Suppressor macrophage (primary cell): ENCODE measurements at regions not wholly inside any gene's neighbourhood (a gene's known extent, or its start where the extent isn't known, plus 50 kb on each side); places are given as distances from the start of the nearest gene placed in this dataset.

Experiments used
- DNase-seq, 4 experiments: peaks; one replicate each; pipeline ENCODE4 v3.0.0-alpha.2; 2020 to 2022

GRCh38 chr1:168920456-168921094, 185.9 kb upstream of the ATP1B1 start:
- DNase-seq = peak in 3 of 4 experiments; percentile 15 to 40 (median 16)

DNA sequence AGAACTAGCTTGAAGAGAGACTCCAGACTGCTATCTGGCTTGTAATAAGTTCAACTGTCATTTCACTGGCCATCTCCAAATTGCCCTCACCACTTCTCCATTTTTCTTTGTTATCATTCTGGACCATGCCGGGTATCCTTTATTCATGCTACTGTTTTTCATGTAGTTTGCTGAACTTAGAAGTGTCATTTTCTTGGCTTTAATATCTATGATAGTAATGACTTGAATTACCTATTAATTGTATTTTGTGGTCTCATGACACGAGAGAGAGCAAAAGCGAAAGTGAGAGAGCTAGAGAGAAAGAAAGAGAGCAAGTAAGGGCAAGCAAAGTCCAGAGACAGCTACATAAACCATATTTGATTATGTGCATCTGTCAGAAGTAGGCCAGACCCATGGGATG, 184.9 kb upstream of the ATP1B1 start:
- no peak for DNase-seq

GRCh38 chr1:168923521-168924136, 182.9 kb upstream of the ATP1B1 start:
- DNase-seq = no peak

DNA sequence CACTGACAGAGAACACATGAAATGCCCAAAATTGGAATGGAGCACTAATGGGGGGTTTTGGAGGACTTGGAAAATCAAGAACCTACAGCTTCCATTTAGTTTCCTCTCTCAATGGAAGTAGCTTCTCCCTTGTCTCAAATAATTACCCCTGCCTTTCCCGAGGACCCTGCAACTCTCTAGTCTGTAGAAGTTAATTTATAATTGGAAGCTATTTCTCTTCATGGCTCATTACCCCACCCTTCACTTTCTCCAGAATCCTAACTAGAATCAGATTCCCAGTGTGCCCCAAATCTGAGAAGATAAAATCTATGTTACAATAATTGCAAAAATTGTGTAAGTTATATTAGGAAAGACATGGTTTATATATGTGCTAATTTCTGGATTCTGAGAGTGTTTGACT, 181.5 kb upstream of the ATP1B1 start:
- DNase-seq = no peak

- no peak for DNase-seq
Observed at GRCh38 chr1:168926236-168926635, 180.3 kb upstream of the ATP1B1 start.

GRCh38 chr1:168932539-168932938, 174.0 kb upstream of the ATP1B1 start:
- no peak for DNase-seq

DNA sequence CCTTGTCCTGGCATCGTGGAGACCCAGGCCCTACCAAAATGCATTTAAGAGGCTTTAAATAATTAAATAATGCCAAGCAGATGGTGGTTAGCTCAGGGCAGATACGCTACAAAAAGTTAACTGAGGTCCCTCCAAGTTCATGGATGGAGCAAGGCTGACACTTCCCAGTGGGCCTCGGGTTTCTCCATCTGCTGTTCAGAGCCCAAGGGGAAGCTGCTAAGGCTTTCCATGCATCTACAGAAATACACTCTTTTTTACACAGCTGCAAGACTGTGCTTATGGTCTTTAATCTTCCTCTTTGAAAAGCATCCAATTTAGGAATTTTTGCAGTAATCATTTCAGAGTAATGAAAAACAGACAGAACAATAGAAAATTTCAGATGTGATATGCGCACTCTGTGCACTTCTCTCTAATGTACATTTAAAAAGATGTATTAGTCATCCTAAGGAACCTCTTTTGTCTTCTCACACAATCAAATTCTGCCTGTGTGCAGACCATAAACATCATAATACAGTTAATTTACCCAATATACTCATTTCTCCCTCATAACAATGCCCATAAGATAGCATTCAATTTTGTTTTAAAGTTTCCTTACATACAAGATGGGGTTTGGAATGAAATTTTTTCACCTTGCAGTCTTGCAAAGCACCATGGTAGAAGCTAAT, 173.2 kb upstream of the ATP1B1 start:
- no peak for DNase-seq

DNA sequence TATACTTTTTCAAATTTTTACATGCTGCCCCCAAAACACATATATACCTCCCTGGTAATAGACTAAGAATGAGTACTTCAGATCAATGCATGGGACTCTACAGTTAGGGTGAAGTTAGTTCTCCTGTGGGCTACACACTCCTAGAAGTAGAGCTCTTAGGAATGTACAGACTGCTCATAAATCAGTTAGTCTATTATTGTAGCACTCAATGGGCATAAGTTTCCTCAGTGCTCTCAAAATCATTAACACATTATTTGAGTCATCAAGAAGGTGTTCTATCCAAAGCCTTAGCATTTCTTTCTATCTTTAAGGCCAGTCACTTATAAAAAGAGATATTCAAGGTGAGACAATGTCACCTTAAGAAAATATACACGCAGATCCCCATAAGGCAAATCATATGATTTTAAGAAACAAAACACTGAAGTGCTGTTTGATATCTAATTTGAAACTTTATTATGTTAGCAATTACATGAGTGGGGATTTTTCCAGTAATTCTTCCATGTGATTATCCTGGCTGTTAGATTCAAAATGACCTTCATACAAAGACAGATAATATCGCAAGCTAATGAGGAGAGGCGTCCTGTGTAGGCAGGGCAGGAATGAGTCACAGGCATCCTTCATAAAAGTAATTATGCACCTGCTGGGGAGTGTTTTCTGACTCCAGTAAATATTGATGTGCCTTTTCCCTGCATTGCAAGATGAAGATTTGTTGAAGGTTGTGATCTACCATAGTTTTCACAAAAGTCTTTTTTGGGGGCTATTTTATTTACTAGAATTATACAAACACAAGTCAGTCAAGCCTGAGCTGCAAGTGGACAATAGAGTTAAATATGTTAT, 167.2 kb upstream of the ATP1B1 start:
- DNase-seq = no peak

DNA sequence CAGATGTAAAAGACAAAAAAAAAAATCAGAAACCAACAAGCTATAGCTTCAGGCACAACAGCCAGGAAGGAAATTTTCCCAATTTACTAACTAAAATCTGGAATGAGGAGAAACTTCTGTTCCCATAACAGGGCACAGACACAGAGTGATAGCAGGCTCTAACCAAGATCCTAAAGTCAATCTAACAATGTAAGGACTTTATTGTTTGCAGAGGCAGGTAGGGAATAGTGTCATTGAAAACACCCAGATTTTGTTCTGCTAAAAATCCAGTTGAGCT, 166.6 kb upstream of the ATP1B1 start:
- no peak for DNase-seq

DNA sequence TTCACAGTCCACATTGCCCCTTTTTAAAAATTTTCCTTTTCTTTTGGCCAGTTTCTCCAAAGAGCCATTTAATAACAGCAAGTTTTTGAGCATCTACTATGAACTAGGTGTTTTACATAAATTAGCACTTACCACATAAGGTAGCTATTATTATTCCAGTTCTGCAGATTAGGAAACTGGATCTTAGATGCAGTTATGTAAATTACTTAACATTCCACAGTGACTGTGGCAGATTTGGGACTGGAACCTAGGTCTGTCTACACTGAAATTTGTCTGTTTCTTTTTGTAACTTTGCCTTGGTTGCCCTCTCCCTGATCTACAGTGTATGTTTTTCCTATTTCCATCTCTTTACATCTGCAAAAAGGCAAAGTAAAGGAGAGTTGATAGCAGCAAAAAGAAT, 164.8 kb upstream of the ATP1B1 start:
- no peak for DNase-seq

GRCh38 chr1:168942165-168942564, 164.3 kb upstream of the ATP1B1 start:
- DNase-seq = no peak

- peak in 3 of 4 experiments; percentile 6 to 13 (median 11) for DNase-seq
Observed at GRCh38 chr1:168945870-168946269, 160.6 kb upstream of the ATP1B1 start.

- no peak for DNase-seq
Observed at GRCh38 chr1:168947041-168947440, 159.4 kb upstream of the ATP1B1 start.

- DNase-seq = no peak
Observed at GRCh38 chr1:168949672-168950071, 156.8 kb upstream of the ATP1B1 start.

- no peak for DNase-seq
Observed at GRCh38 chr1:168957818-168958217, 148.7 kb upstream of the ATP1B1 start.

DNA sequence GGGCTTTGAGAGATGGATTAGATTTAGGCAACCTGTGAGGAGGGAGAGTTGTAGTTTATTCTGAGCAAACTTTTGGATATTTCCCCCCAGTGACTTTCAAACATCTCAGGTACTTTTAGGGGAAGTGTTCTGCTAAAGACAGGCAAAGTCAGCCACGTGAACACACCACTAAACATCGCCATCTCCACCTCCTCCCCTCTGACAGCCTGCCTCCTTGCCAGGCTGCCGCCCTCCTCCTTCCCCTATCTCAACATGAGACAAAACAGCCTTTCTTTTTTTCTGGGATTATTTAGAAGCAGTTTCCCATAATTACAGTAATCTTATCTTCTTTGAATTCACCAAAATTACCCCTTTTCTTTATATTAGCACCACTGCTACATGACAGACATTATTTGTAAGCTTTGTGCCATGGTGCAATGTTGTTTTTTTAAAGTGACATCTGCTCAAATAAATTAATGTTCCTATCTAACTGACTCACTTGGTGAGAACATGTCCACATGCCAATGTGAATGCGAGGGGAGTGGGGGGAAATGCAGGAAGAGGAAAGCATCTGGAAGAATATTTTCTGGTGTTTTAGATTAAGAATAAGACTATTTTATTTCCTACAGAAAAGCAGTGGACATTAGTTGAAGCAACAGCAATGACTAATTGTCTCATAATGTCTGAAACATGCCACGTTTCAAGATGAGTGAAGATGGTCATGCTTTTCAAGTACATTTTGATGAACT, 147.8 kb upstream of the ATP1B1 start:
- no peak for DNase-seq

GRCh38 chr1:168959382-168959781, 147.1 kb upstream of the ATP1B1 start:
- no peak for DNase-seq

GRCh38 chr1:168960114-168960513, 146.4 kb upstream of the ATP1B1 start:
- DNase-seq = no peak

DNA sequence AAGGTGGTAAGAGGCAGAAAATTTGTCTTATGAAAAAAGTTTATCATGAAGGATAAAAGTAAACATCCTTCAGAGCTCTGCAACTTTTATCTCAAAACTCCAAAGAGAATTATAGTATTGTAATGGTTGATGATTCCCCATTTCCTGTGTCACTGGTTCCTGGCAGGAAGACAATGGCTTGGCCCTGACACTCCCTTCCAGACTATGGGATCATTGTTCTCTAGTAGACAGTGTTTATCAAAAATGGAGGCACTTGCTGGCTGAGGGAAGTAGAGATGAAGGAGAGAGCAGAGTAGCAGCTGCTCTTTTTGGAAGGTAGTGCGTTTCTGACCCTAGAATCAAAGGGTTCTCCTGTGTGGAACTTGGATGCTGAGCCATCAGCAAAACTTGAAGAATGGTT, 145.9 kb upstream of the ATP1B1 start:
- no peak for DNase-seq

DNA sequence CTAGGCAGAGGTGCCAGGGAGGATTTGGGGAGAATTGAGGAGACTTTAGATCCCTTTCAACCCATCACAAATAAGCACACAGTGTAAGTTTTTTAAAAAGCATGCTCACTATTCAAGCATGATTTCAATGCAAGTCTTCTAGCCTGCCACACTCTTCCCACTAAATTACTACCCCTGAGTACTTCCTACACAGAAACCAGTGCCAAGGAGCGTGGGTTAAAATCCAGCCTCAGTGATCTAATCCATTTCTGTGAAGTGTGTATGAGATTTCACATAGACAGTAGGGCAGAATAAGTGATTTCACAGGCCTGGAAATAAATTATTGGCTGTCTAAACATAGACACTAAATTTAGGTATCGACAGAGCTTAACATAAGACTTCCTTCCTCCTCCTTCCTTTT, 142.9 kb upstream of the ATP1B1 start:
- peak in 2 of 4 experiments; percentile 9 to 25 for DNase-seq

DNA sequence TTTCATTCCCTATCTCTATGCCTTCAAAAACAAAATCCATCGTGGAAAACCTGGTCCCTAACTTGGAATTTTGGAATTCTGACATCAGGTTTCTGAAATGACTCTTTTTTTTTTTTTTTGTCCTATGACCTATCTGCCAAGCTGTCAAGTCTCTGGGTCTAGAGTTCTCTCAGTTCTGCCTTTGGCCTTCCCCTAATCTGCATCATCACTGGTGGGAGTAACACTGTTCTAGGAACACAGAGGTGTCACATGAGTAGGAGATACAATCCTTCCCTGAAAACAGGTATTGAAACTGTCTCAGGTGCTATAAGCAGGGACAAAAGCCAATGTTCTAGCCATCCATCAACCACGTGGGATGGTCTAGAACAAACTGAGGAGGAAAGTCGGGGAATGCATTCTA, 142.0 kb upstream of the ATP1B1 start:
- DNase-seq = peak in 1 of 4 experiments; percentile 18

DNA sequence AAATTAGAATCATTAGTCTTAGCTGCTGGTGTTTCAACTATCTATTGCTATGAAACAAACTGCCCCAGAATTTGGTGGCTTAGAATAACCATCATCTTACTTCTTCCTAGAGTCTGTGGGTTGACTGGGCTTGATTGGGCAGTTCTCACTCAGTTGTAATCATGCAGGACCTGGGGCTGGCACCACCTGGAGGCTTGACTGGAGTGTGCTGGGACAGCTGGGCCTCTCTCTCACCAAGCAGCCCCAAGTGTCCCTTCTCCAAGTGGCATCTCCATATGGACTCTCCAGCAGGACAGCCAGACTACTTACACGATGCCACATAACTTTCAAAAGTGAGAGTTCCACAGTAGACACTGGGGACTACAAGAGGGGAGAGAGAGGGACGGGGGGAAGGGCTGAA, 140.3 kb upstream of the ATP1B1 start:
- no peak for DNase-seq

DNA sequence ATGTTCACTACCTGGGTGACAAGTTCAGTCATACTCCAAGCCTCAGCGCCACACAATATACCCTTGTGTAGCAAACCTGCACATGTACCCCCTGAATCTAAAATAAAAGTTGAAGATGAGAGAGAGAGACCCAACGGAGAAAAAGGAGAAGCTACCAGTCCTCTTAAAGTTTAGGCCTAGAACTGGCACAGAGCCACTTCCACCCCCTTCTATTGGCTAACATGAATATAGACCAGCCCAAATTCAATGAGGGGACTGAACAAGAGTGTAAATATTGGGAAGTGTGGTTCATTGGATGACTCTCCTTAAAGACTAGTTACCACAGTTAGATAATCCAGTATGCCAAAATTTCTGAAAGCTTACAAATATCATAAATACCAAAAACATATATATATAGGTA, 139.9 kb upstream of the ATP1B1 start:
- DNase-seq = peak; percentile 28 to 59 (median 58)
